Inflammatory macrophage treated with lipopolysaccharide for 4 hours (primary cell): ENCODE measurements at regions not wholly inside any gene's neighbourhood (a gene's known extent, or its start where the extent isn't known, plus 50 kb on each side); places are given as distances from the start of the nearest gene placed in this dataset.

Experiments used
- DNase-seq: peaks from one replicate; pipeline ENCODE4 v3.0.0-alpha.2; 2020

- no peak for DNase-seq
These were observed 794.6 kb upstream of the ZNF608 start for GRCh38 chr5:125541085-125541484.

DNA sequence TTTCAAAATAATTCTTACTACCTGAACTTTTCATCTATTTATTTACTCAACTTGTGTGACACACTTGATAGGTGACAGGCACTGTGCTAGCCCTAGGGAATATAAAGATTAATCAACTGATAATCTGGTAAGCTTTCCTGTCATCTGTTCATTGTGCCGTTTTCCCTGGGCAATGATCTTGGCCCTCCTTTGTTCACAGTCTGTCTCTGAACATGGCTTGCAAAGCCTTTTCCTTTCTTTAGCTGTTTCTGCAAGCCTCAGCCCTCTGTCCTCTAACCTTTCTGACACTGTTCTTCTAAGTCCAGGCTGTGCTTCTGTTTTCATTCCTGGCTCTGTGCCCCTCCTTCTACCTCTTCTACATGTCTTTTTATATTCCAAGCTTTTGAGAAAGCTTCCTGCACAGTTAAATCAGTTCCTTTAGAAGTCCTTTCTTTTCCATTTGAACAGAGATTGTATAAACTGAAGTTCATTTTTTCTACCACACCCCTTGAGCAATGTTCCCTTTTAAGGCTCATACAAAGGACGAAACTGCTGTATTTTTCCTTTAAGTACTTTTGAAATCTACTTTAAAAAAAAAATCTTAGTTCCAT is 803.0 kb upstream of the ZNF608 start:
- no peak for DNase-seq

- no peak for DNase-seq
These were observed 803.8 kb upstream of the ZNF608 start for GRCh38 chr5:125550274-125550673.

- DNase-seq: no peak
These were observed 804.8 kb upstream of the ZNF608 start for GRCh38 chr5:125551246-125551645.

DNA sequence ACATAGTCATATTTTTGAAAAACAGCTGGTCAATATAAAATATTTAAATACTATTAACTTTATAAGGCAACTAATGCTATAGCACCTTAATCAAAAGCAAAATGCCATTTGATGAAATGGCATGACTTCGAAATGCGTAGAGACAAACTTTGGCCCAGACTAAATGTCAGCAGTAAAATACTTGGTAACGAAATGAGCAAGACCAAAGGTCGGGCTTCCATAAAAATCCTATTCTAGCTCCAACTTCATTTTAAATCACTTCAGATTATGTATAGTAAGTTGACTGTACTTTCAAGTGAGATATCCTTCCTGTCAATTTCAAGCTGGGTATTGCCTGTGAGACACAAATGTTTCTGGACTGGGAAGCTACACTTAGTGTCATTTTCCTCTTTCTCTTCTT is 805.4 kb upstream of the ZNF608 start:
- DNase-seq: no peak

DNA sequence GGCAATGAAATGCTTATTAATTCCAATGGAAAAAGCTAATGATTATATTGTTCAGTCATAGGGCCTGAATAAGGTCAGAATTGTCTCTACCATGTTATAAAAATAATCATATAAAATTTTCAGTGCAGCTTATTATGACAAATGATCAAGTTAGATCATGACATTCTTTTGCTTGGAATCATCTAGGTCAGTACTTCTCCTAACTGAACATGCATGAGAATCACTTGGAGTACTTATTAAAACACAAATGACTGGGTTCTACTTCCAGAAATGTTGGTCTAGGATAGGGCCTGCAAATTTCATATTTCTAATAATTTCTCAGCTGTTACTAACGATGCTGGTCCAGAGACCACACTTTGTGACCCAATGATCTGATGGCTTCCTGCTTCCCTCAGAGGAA is 806.0 kb upstream of the ZNF608 start:
- no peak for DNase-seq

GRCh38 chr5:125554355-125554754 is 807.9 kb upstream of the ZNF608 start:
- DNase-seq: no peak

GRCh38 chr5:125555591-125555990 is 809.2 kb upstream of the ZNF608 start:
- no peak for DNase-seq

DNA sequence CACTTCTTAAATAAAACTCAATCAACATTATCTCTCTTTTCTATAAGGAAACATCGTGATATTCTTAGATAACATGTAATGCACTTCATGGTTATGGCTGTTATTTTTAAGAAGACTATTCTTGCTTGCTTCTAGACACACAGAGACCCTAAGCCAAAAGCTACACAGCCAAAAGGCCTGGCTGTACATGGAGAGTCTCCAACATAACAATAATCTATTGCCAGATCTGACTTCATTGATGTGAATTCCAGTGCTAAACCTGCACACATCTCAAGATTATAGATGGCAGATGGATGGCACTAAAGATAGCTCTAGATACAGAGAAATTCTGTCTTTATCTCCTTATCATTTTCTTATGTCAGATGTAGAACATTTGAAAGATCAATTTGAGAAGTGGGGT is 811.6 kb upstream of the ZNF608 start:
- no peak for DNase-seq

DNA sequence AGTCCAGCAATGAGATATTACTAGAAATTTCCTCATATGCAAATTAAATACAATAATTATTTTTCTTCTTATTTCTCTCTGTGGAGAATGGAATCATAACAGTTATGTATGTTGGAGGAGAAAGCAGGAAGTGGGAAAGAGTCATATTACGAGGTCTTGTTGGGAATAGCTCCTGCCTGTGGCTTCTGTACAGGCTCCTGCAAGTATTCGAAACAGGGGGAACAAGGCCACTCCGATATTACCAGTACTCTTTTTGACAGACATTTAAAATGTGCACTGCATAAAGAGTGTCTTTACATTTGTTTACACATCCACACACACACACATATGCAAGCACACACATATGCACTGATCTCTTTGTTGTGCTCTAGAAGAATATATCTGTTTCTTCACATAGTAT is 812.0 kb upstream of the ZNF608 start:
- no peak for DNase-seq

GRCh38 chr5:125559296-125559695 is 812.9 kb upstream of the ZNF608 start:
- no peak for DNase-seq

- DNase-seq: no peak
These were observed 814.2 kb upstream of the ZNF608 start for GRCh38 chr5:125560476-125561225.

GRCh38 chr5:125564317-125564975 is 818.0 kb upstream of the ZNF608 start:
- no peak for DNase-seq

DNA sequence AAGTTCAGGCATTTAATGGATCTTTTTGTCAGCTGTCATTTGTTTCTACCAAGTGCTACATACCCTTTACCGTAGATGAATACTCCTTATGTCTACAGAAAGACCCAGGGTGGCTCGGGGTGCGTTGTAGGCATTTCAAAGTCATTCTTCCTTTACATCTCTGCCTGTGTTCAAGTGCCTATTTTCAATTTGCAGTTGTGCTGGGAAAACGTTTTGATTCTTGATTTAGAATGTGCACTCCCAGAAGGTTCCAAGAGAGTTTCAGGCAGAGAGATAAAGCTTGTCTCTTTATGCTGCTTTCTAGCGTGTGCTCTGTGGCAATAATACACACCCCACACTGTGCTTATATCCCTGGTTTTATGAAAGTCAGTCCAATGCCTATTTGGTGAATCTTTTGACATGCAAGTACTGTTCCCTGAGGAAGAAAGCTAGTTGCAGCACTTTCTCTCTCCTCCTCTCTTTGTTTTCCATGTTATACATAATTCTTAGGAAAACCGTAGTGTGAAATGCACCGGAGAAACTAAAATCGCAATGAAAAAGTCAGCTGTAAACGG is 828.1 kb upstream of the ZNF608 start:
- DNase-seq: no peak

DNA sequence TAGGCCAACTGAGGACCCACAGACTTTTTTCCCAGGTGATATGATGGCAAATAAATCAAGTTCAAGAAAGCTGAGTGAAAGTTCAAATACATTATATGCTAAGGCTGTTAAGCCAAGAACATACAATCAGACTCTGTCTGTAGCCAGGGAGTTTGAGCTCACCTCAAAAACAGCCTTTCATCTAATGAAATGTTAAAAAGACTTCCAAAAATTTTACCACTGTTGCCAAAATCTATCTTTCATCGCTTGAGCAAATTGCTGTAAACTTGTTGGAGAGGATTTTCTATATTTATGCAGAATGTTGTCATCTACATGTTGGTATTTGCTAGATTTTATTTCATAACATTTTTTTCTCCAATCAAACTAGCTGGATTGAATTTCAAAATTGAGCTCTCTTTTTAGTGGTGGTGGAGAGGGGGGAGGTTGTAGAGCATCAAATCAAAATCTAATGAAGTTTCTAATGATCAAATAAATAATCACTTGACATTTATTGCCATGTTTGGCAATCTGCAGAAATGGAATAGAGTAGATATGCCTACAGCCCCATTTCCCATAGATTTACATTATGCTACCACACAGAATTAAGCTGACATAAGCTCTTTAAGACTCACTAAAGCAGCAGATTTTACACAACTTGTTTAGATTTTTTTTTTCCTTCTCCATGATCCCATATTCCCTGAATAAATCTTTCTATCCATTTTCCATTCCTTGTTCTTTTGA is 828.9 kb upstream of the ZNF608 start:
- no peak for DNase-seq

DNA sequence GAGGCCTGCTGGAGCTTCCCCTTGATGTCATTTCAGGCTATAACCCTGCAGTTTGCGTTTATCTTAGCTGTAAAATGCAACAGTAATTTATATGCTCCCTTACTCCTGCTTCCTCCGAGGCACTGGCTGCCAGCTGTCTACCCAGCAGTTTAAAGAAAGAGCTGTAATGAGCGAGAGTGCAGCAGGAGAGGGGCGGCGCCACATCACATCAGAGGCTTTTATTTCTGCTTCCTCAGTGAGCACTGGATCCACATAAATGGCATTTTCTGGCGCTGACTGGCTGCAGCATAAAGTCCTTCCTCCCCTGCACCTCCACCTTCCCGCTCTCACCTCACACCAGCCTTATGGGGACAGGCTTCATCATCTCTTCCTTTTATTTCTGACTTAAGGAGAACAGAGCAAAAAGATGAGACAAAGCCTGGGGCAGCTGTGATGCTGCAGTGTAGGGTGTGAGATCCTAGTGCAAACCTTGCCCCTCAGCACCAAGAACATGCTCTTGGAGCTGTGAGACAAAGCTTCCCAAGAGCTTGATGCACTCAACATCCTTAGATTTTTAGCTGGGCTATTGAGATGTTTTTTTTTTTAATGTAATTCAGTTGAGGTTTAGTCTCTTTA is 829.6 kb upstream of the ZNF608 start:
- DNase-seq: no peak

DNA sequence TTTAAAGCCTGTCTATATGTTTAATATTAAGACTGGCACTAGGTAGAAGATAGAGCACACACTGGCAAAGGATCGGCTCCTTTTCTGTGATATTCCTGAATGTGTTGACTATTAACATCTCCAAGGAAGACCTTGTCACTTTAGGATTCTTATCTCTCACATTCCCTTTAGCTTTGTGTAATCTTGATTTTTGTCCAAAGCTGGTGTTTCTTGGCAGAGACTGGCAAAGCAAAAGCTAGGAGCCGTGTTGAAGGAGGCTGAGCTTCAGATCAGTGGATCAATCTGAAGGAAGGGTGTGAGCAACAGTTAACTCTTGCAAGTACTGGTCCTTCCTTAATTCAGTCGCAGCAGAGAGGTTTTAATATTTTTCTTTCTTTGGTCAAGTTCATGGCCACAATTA is 830.4 kb upstream of the ZNF608 start:
- no peak for DNase-seq

DNA sequence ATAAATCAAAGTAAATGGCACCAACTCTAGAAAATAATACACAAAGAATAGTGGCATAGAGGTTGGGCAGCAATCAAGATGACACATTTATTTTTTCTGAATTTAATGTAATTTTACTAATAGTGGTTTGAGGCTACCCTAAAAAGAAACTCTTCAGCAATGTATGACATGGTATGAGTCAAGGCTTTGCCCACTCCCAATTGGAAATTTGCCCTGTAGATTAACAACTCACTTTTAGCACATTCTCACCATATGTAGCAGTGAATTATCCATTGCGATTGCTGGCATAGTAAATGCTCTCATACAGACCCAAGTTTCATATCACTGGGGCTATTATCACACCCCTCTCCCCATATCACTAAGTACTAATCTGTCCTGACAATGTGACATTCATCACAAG is 832.1 kb upstream of the ZNF608 start:
- no peak for DNase-seq

GRCh38 chr5:125579182-125579581 is 832.7 kb upstream of the ZNF608 start:
- DNase-seq: no peak

DNA sequence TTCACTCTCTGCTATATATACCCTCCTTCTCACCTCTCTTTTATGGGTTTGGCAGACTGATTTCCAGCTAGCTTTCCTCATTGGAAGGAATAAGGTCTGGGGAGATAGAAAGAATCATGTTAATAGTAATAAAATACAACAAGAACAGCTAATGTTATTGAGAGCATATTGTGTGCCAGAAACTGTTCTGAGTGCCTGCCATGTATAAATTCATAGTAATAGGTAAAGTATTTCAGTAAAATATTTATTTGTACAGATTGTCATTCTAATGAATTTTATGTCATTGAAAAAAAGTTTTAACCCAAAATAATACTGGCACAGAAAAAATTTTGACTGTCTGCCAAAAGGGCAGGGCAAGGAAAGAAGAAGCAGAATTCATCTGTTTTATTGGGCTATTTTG is 834.9 kb upstream of the ZNF608 start:
- DNase-seq: no peak

- no peak for DNase-seq
These were observed 835.9 kb upstream of the ZNF608 start for GRCh38 chr5:125582352-125582751.

DNA sequence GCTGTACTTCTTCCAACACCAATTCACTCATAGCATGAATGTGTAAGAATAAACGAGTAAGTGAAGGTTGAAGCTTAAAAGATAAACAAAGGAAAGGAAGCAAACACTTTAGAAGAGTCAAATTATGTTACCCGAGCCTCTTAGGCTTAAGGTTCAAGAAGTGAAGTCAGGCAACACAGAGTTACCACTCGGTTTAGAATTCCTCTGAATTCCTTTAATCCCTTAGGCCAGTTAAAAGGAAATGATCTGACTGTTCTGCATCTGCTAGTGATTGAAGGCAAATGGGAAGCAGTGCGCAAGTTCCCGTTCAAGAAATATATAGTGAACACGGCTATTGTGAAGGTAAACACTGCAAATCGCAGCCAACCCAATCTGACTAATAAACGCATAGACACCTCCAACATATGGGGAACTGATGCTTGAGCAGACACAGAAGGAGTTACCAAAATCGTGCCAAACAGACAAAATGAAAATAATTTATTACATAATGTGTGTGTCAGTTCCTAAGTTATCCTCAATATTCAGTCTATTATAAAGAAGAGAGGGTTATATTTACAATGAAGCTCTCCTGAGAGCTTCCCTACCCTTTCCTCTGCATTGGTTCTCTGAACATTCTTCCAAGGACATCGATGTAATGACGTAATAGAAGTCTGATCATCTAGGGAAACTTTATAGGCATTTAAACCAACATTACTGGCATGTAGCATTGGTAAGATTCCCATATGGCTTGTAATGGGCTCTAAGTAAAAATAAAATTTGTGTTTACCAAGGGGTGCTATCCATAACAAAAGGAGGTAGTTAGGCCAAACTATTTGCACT is 837.1 kb upstream of the ZNF608 start:
- DNase-seq: no peak
